NCI-H1436 (cell line): ENCODE measurements at regions not wholly inside any gene's neighbourhood (a gene's known extent, or its start where the extent isn't known, plus 50 kb on each side); places are given as distances from the start of the nearest gene placed in this dataset.

Source experiments
- DNase-seq: peaks from one replicate; lab custom pipeline; 2025; lab: John Stamatoyannopoulos, UW

DNA sequence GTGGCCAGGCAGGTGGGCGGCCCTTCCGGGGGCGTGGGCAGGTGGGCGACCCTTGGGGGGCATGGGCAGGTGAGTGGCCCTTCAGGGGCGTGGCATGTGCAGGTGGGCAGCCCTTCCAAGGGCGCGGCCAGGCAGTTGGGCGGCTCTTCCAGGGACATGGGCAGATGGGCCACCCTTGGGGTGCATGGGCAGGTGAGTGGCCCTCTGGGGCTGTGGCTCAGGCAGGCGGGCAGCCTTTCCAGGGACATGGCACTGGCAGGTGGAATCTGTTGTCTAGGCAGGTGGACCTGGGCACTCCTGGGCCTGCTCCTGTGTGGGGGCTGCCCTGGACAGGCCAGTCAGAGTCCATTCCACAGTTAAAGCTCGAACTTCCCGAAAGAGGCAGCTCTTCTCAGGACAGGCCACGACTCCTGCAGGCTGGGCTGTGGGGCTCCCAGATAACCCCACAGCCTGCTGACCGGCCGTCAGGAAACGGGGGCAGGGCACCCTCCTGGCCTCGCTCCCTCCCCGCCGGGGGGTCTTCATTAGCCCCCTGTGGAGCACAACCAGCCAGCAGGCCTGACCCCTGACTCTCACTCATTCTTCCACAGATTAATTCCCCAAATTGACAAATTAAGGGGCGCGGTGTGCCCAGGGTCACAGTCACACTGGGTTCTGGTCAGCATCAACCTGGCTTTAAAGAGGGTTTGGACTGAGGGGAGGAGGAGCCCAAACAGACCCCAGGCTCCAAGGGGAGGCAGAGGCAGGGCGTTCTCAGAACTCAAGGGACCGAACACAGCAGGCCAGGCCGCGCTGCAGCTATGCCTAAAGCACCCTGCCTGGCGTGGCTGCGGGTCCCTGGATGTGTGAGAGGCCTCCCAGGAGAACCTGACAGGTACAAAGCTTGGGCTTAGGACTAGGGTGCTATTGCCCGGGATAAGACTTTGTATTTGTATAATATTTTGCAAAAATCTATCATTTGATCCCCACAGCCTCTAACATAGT is 130.0 kb downstream of the DLL1 start:
- DNase-seq = no peak

DNA sequence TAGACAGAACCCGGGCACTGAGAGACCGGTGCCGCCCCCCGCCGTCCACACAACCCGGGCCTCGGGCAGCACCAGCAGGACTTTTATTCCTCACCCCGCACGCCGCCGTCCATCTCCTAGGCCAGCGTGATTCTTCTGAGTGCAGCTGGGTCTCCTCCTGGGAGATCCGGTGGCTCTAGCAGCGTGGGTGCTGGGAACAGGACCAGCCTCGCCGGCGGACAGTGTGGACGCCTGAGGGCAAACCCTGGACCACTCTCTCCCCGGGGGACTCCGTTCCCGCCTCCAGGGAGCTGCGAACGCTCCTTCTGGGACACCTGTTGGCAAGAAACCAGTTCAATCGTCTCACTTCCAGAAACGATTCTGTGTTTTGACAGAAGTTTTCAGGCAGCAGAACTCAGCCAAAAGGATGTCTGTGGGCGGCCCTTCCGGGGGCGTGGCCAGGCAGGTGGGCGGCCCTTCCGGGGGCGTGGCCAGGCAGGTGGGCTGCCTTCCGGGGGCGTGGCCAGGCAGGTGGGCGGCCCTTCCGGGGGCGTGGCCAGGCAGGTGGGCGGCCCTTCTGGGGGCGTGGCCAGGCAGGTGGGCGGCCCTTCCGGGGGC is 130.7 kb downstream of the DLL1 start:
- no peak for DNase-seq

- no peak for DNase-seq
Measured at GRCh38 chr6:170159022-170159965, 131.6 kb downstream of the DLL1 start.

DNA sequence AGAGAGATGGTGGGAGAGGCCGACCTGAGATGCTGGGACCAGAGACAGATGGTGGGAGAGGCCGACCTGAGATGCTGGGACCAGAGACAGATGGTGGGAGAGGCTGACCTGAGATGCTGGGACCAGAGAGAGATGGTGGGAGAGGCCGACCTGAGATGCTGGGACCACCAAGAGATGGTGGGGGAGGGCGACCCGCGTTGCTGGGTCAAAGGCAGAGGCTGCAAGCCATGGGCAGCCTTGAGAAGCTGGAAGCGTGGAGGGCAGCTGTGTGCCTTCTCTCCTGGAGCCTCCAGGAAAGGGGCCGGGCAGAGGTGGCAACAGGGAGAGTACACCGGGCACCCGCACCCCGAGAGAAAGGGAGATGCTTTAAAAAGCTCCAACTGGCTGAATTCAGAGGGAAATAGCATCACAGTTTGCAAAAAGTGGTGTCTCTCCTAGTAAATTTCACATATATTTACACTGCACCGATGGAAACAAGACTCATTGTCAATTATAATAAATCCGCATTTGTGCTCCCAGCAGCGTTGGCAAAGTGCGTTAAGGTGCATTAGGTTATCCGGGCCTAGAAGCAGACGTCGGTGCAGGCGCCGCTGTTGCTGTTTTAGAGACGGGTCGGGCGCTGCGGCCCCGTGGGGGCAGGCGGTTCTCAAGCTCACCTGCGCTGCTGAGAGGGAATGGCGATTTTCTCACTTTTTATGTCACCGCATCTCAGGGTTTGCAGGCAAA is 132.4 kb downstream of the DLL1 start:
- DNase-seq = no peak

GRCh38 chr6:170157567-170158218 is 133.2 kb downstream of the DLL1 start:
- no peak for DNase-seq

DNA sequence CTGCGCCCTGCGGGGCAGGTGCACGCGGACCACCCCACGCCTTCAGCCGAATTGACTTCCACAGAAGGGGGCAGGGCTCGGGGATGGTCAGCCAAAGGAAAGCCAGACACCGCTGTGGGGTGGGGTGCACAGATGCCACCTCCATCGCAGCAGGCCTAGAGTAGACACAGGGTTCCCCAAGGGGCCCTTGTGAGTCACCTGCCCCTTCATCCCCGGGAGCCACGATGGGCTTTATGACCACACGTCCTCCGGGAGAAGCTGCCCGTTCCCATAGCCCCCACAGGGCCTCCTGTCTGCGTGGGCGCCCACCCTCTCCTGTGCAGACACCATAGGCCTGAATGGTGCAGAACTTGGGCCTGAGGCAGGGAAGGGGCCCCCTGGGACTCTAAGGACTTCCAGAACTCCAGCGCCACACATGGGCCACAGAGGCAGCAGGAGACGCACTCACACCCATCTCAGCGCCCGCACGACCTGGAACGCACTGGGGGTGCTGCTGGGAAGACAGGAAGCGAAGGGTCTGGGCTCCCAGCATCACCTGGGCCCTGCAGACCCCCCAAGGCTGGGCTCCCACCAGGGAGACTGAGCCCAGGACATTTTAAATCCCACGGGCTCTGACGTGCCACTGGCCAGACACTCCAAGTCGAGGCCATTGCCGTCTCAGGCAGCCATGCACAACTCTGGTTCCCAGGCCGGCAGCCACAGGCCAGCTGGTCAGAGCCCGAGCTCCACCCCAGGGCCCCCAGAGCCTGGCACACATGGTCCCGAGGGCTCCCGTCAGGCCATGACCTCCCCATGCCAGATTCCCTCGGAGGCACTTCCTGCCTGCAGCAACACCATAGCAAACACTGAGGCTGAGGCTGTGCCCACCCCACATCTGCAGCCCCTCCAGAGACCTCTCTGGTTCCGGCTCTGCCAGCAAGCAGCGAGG is 134.2 kb downstream of the DLL1 start:
- no peak for DNase-seq

GRCh38 chr6:170155464-170156196 is 135.2 kb downstream of the DLL1 start:
- no peak for DNase-seq

GRCh38 chr6:170153436-170154319 is 137.2 kb downstream of the DLL1 start:
- DNase-seq = no peak

- DNase-seq = peak; percentile 75
Measured at GRCh38 chr6:170152989-170153388, 137.9 kb downstream of the DLL1 start.

DNA sequence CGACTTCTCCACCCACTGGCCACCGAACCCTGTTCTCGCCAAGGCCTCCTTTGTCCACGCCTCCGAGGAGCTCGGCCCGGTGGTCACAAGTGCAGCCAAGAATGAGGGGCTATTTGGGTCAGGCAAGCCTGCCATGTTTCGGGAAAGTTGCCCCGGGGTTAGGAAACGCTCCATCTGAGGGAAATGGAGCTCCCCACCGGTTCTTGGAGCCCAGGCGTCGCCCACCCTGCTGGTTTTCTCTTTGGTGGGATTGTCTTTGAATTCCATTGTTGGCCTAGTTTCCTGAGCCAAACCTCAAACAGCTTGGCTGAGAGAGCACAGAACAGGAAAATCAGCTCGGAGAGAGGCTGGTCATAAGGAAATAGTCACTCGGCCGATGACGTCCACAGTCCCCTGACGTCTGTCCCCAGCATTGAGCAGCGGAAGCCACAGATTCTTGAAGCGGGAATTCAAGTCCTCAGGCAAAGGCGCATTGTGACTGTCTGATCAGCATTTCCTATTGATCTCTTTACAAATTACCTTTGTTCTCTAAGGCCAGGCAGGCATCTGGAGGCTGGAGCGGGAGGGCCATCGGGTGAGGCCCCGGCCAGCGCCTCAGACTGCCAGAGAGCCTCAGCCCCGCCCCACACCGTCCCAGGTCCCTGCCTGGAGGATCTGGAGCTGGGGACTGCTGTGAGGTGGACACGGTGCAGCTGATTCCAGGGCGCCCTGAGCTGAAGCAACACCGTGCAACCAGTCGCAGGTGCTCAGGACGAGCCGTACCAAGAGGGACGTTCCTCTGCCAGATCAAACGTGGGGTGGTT is 138.6 kb downstream of the DLL1 start:
- no peak for DNase-seq

DNA sequence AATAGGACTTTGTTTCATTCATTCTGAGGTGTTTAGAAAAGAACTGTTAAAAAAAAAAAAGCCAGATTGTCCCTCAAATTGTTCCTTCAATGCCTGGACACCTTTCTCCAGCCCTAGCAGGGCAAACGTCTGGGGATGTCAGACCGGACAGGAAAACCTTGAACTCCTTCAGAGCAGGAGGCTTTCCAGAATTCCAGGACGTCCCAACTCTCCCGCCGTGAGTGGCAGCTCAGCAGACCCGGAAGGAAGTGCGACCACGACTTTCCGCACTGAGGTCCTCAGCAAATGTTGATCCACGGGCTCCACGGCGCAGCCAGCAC is 139.1 kb downstream of the DLL1 start:
- DNase-seq = no peak

DNA sequence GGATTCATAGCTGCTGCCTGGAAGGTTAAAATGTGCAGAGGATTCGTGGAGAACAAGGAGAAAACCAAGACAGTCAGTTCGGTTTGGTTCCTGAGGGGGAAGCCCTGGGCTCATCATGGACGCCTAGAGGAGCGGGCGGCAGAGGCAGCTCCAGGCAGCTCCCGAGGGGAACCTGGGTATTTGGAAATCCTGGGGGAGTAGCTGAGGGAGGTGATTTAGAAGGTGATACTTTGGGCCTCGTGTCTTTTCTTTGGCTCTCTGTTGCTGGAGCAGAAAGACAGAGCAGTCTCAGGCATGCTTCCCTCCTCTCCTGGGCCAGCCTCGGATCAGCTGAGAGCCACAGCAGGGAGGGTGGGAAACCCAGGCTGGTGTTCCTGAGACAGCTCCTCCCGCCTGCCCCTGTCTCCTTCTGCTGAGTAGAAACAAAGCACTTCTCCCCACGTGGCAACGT is 139.5 kb downstream of the DLL1 start:
- DNase-seq = no peak

DNA sequence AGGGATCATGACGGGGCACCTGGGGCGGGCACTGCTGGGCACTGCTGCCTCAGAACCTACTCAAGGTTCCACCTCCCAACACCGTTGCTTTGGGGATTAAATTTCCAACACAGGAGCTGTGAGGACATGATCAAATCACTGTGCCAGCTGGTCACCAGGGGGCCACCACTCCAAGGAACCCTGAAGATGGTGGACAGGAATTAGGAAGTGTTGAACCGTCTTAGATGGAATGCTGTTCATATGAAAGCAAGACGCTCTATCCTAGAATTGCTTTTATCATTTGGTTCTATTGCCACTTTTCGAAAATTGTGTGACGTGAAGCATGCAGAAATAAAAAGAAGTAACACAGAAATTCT is 140.3 kb downstream of the DLL1 start:
- DNase-seq = no peak

DNA sequence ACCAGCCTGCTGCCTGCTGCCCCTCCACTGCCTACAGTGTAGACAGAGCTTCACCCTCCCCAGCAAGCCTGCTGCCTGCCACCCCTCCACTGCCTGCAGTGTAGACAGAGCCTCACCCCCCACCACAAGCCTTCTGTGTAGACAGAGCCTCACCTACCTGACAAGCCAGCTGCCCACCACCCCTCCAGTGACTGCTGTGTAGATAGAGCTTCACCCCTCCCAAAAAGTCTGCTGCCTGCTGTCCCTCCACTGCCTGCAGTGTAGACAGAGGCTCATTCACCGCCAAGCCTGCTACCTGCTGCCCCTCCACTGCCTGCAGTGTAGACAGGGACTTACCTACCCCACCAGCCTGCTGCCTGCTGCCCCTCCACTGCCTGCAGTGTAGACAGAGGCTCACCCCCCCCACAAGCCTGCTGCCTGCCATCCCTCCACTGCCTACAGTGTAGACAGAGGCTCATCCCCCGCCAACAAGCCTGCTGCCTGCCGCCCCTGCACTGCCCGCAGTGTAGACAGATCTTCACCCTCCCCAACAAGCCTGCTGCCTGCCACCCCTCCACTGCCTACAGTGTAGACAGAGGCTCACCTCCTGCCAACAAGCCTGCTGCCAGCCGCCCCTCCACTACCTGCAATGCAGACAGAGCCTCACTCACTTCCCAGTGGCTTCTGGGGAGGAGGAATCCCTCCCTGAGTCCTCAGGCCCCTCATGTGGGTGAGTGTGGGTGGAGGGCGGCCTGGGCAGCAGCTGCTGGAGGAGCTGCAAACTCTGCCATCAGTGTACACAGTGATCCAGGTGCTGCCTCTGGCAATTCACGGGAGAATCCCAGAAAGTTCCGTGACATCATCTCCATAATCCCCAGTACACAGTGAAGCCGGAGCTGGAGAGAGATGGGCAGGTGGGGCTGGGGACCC is 140.9 kb downstream of the DLL1 start:
- no peak for DNase-seq

DNA sequence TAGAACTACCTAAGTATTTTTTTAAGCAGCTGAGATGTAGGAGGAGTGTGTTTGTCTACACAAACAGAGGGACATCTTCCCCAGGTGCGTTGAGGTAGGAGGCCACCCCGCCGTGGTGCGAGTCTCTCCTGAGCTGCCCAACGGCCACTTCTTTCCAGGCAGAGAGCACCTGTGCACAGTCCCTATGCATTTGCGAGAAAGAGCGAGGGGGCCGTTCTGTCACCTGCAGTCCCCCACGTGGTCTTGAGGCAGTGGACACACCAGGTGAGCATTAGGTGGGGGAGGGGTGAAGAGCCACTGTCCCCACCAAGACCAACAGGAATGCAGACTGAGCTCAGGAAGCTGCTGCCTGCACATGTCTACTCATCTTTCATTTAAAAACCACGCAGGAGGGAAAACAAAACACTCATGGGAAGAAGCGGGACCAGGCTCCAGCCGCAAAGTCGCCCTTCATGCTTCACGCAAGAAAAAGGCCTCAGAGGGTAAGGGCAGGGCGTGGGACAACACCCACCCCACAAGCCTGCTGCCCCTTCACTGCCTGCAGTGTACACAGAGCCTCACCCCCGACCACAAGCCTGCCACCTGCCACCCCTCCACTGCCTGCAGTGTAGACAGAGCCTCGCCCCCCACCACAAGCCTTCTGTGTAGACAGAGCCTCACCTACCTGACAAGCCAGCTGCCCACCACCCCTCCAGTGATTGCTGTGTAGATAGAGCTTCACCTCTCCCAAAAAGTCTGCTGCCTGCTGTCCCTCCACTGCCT is 142.0 kb downstream of the DLL1 start:
- DNase-seq = no peak
